Heart right ventricle (tissue), 16 donors: ENCODE measurements at regions not wholly inside any gene's neighbourhood (a gene's known extent, or its start where the extent isn't known, plus 50 kb on each side); places are given as distances from the start of the nearest gene placed in this dataset.
A peak's percentile ranks its signal among the peaks of the same experiment; 100 is the strongest.

ENCODE experiments used
- ATAC-seq, 8 donors: fragments of 200-7000 bp; cut with Tn5 transposase; one replicate each; pipeline ENCODE4 v1.9.1; 2020; ENCODE audit warnings: mild to moderate bottlenecking in 8 of 8, moderate library complexity in 8 of 8, moderate number of reproducible peaks in 1 of 8
- DNase-seq, 2 donors: peaks; one replicate each; pipeline ENCODE4 v3.0.0-alpha.2; 2020
- H3K27ac ChIP-seq, 10 donors: fragments of 200-600 bp; sonication (generic) in 2 of 10; one replicate each; pipeline versions ENCODE4 v1.5.0 to v1.8.0; 2020 to 2022; ENCODE audit warnings: mild to moderate bottlenecking in 3 of 10
- H3K27me3 ChIP-seq, 7 donors: fragments of 200-600 bp; one replicate each; pipeline ENCODE4 v1.8.0; 2021 to 2022; ENCODE audit warnings: mild to moderate bottlenecking in 2 of 7
- H3K36me3 ChIP-seq, 9 donors: fragments of 200-600 bp; sonication (generic) in 1 of 9; one replicate each; pipeline versions ENCODE4 v1.5.0 to v1.8.0; 2020 to 2022; ENCODE audit warnings: mild to moderate bottlenecking in 2 of 9
- H3K4me1 ChIP-seq, 9 donors: fragments of 200-600 bp; sonication (generic) in 1 of 9; one replicate each; pipeline versions ENCODE4 v1.5.0 to v1.8.0; 2020 to 2022; ENCODE audit warnings: mild to moderate bottlenecking in 4 of 9
- H3K4me3 ChIP-seq, 10 donors: fragments of 200-600 bp; sonication (generic) in 2 of 10; one replicate each; pipeline versions ENCODE4 v1.5.0 to v1.8.0; 2020 to 2022; ENCODE audit warnings: mild to moderate bottlenecking in 7 of 10, moderate library complexity in 2 of 10
- H3K9me3 ChIP-seq, 11 donors: fragments of 200-600 bp in 10 of 11; sonication (generic) in 2 of 11; one replicate each; pipeline versions ENCODE4 v1.5.0 to v1.8.0; 2013 to 2022; ENCODE audit warnings: mild to moderate bottlenecking in 2 of 11, control low read depth in 1 of 11, moderate library complexity in 1 of 11
- CTCF ChIP-seq, 9 donors: fragments of 200-600 bp; sonication (generic) in 2 of 9; IDR thresholded peaks; one replicate each; pipeline versions ENCODE4 v1.5.0 to v1.8.0; 2021 to 2022; ENCODE audit warnings: antibody characterized with exemption in 9 of 9, mild to moderate bottlenecking in 5 of 9, moderate library complexity in 1 of 9
- WGBS, 2 donors: extraction: QIAGEN DNeasy Blood & Tissue Kit; methylation state at CpG; one replicate each; pipeline ENCODE4 v1.1.7; 2013; ENCODE audit warnings: inconsistent platforms in 1 of 2; 5-methylcytosine and 5-hydroxymethylcytosine counted together
- intact Hi-C, 10 donors: fragments of 100-400 bp; cut with DNase I; formaldehyde crosslinking; loops; one replicate each; pipeline versions ENCODE4 v1.11.1 to v1.14.2; 2022
- donor health status: Arrhythmogenic right ventricular cardiomyopathy.
- donor health status: ischemic (EF 13 %, LVEDD 7.1; RV severe dilation, severe dysfunction).
- donor health status: healthy with polysubstance abuse.
- donor health status: DM: no; HTN: yes; CAD: no.
- donor health status: DM: no; HTN: no; CAD: no.
- donor health status: ischemic (EF 25% LVEDD 6.9; RV normal size, moderate dysfunction).
- donor health status: ischemic (EF 25% LVEDD 5.7; RV mildly dilated, moderate dysfunction).
- donor health status: healthy.
- donor health status: DM: yes; HTN: yes; CAD: no.
- donor health status: Ischemic cardiomyopathy.
- donor health status: ischemic (EF 35%, LVEDD 5.7; RV mildly dilated, moderate dysfunction).
- donor health status: nonischemic (EF 11% LVEDD 7.7; RV severe dilation, severe dysfunction).
- donor health status: DM: yes; HTN: yes; CAD: no.
- donor health status: PGD.
- donor health status: ischemic (EF 29% LVEDD 5.4; RV normal size, mild dysfunction).
- donor health status: nonischemic (EF 23%, LVEDD 6.1; RV moderate dilation, normal function).

- no peaks in the 10 kb centered on the region for H3K36me3 ChIP-seq
- H3K27me3 ChIP-seq, result no peaks in the 10 kb centered on the region
- intact Hi-C loops, result loop anchor here in 7 of 10 donors (1.0 to 10.0 kb wide), 8 partner anchors 105 to 905 kb away; partner anchors contain the start of gene PDE1A (in 2 of the 7)
- peak in 1 of 2 donors; percentile 13 for DNase-seq
- H3K27ac ChIP-seq, result no peak overlapping the region
- no peaks in the 10 kb centered on the region for H3K9me3 ChIP-seq
- TF ChIP-seq CTCF (IDR thresholded peaks at IDR 0.05), result peak in 7 of 9 donors; percentile 41 to 66 (median 58)
- WGBS, 2 donors, result 59 to 60% methylated on average over 6 of the region's 6 CpGs
- H3K4me1 ChIP-seq, result peaks cover 0 to 13% (median 0%) of the 10 kb centered on the region in 9 donors
- ATAC-seq, result peak in 7 of 8 donors; percentile 51 to 83 (median 78)
- no peak overlapping the region for H3K4me3 ChIP-seq
Observed at GRCh38 chr2:182649316-182649715, 66.7 kb upstream of the DNAJC10 start.

GRCh38 chr2:182650704-182651103, 65.4 kb upstream of the DNAJC10 start:
- DNase-seq (no peak), ATAC-seq (peak in 7 of 8 donors; percentile 39 to 79 (median 55))
- Histone ChIP-seq H3K4me1 (peaks cover 0 to 13% (median 0%) of the 10 kb centered on the region in 9 donors), H3K9me3 (no peaks in the 10 kb centered on the region), H3K4me3 (no peak overlapping the region), H3K27me3 (no peaks in the 10 kb centered on the region), H3K27ac (no peak overlapping the region), H3K36me3 (no peaks in the 10 kb centered on the region)
- 37 to 58% methylated on average over 4 of the region's 4 CpGs for WGBS, 2 donors
- intact Hi-C loops, result loop anchor here in 6 of 10 donors (1.0 to 10.0 kb wide), 8 partner anchors 408 to 908 kb away; no protein-coding TSS in a partner anchor
- TF ChIP-seq CTCF (IDR thresholded peaks at IDR 0.05), result peak; percentile 10 to 78 (median 61)

GRCh38 chr2:182652326-182652725, 63.7 kb upstream of the DNAJC10 start:
- H3K27me3 ChIP-seq, result no peaks in the 10 kb centered on the region
- peaks cover 0 to 13% (median 0%) of the 10 kb centered on the region in 9 donors for H3K4me1 ChIP-seq
- H3K4me3 ChIP-seq, result no peak overlapping the region
- H3K36me3 ChIP-seq, result no peaks in the 10 kb centered on the region
- WGBS, 2 donors, result 70 to 75% methylated on average over 6 of the region's 6 CpGs
- H3K9me3 ChIP-seq, result no peaks in the 10 kb centered on the region
- no peak overlapping the region for H3K27ac ChIP-seq
- ATAC-seq (no peak), DNase-seq (no peak)
- intact Hi-C loops, result loop anchor here in 5 of 10 donors (2.0 to 10.0 kb wide), 6 partner anchors 410 to 910 kb away; no protein-coding TSS in a partner anchor
- TF ChIP-seq CTCF (IDR thresholded peaks at IDR 0.05), result no peak

- Histone ChIP-seq H3K36me3 (no peaks in the 10 kb centered on the region), H3K4me3 (no peak overlapping the region), H3K4me1 (peaks cover 0 to 4% (median 0%) of the 10 kb centered on the region in 9 donors), H3K27me3 (peaks cover 0 to 4% (median 0%) of the 10 kb centered on the region in 7 donors), H3K9me3 (no peaks in the 10 kb centered on the region), H3K27ac (no peak overlapping the region)
- 18 to 43% methylated on average over 1 of the region's 1 CpG for WGBS, 2 donors
- ATAC-seq (no peak), DNase-seq (no peak)
- intact Hi-C loops, result loop anchor here in 3 of 10 donors (2.0 to 10.0 kb wide), 2 partner anchors 471 to 911 kb away; no protein-coding TSS in a partner anchor
- TF ChIP-seq CTCF (IDR thresholded peaks at IDR 0.05), result no peak
Observed at GRCh38 chr2:182655750-182656149, 60.3 kb upstream of the DNAJC10 start.
